Osteoblast (primary cell): ENCODE measurements at regions not wholly inside any gene's neighbourhood (a gene's known extent, or its start where the extent isn't known, plus 50 kb on each side); places are given as distances from the start of the nearest gene placed in this dataset.

Experiments used
- DNase-seq: peaks from one replicate; pipeline ENCODE4 v3.0.0; 2011; ENCODE audit warnings: low spot score, mixed read lengths; ENCODE audit not compliant: insufficient read length; ENCODE audit errors: missing footprints
- H2AFZ ChIP-seq: 2 replicates; pipeline ENCODE4 v1.6.0; 2011; ENCODE audit warnings: mild to moderate bottlenecking, low read length
- H3K27ac ChIP-seq: 2 replicates; pipeline ENCODE4 v1.5.1; 2011; ENCODE audit warnings: mild to moderate bottlenecking, low read depth, low read length, moderate library complexity
- H3K27me3 ChIP-seq: 2 replicates; pipeline ENCODE4 v1.6.0; 2012; ENCODE audit warnings: mild to moderate bottlenecking, control low read depth, inconsistent platforms, low read length, moderate library complexity; ENCODE audit not compliant: insufficient read depth
- H3K36me3 ChIP-seq: 2 replicates; pipeline ENCODE4 v1.5.1; 2011; ENCODE audit warnings: mild to moderate bottlenecking, low read length, control low read depth, moderate library complexity; ENCODE audit not compliant: insufficient read depth
- H3K4me1 ChIP-seq: 2 replicates; pipeline ENCODE4 v1.5.1; 2011; ENCODE audit warnings: mild to moderate bottlenecking, low read length, control low read depth, moderate library complexity; ENCODE audit not compliant: insufficient read depth
- H3K4me2 ChIP-seq: 2 replicates; pipeline ENCODE4 v1.6.0; 2011; ENCODE audit warnings: mild to moderate bottlenecking, low read length; ENCODE audit not compliant: insufficient read depth
- H3K4me3 ChIP-seq: fragments of 200-600 bp; sonication (generic); 3 replicates; pipeline ENCODE4 v1.5.1; 2012; ENCODE audit warnings: mild to moderate bottlenecking, low read length, inconsistent platforms; ENCODE audit not compliant: insufficient read depth
- H3K79me2 ChIP-seq: 2 replicates; pipeline ENCODE4 v1.6.0; 2012; ENCODE audit warnings: mild to moderate bottlenecking, low read length, control low read depth, inconsistent platforms; ENCODE audit not compliant: insufficient read depth
- H3K9me3 ChIP-seq: 2 replicates; pipeline ENCODE4 v1.5.1; 2011; ENCODE audit warnings: low read depth, low read length, control low read depth
- H4K20me1 ChIP-seq: 2 replicates; pipeline ENCODE4 v1.6.0; 2012; ENCODE audit warnings: mild to moderate bottlenecking, low read length, control low read depth; ENCODE audit not compliant: insufficient read depth
- TF ChIP-seq, protein P1 (sequence below): IDR thresholded peaks from 2 replicates; pipeline ENCODE4 v1.5.1; 2011; ENCODE audit warnings: mild to moderate bottlenecking, low read depth, low read length, moderate library complexity; ENCODE audit errors: extremely low read depth

DNA sequence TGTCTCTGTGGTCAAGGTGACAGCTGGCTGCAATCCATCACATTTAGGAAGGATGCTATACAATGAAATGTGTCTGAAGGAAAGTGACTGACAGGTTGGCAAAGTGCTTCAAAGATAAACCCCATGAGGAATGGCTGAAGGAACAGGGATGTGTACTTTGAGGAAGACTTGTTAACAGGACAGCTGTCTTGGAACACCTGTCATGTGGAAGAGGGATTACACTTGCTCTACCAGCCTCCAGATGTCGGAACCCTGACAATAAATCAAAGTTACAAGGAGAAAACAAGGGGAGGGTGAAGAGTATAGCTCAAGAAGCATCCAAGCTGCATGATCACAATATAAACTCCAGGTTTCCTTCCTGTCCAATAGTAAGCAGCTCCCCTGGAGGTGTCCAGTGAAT is 147.8 kb upstream of the TMCC3 start:
- H2AFZ ChIP-seq: no peak overlapping the region
- H3K4me2 ChIP-seq: no peak overlapping the region
- no peaks in the 10 kb centered on the region for H3K4me1 ChIP-seq
- H3K36me3 ChIP-seq: no peaks in the 10 kb centered on the region
- H3K9me3 ChIP-seq: no peaks in the 10 kb centered on the region
- no peaks in the 10 kb centered on the region for H4K20me1 ChIP-seq
- H3K27ac ChIP-seq: no peak overlapping the region
- TF ChIP-seq, protein P1, sequence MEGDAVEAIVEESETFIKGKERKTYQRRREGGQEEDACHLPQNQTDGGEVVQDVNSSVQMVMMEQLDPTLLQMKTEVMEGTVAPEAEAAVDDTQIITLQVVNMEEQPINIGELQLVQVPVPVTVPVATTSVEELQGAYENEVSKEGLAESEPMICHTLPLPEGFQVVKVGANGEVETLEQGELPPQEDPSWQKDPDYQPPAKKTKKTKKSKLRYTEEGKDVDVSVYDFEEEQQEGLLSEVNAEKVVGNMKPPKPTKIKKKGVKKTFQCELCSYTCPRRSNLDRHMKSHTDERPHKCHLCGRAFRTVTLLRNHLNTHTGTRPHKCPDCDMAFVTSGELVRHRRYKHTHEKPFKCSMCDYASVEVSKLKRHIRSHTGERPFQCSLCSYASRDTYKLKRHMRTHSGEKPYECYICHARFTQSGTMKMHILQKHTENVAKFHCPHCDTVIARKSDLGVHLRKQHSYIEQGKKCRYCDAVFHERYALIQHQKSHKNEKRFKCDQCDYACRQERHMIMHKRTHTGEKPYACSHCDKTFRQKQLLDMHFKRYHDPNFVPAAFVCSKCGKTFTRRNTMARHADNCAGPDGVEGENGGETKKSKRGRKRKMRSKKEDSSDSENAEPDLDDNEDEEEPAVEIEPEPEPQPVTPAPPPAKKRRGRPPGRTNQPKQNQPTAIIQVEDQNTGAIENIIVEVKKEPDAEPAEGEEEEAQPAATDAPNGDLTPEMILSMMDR: no peak
- peaks cover 42% of the 10 kb centered on the region for H3K27me3 ChIP-seq
- no peak overlapping the region for H3K4me3 ChIP-seq
- no peak for DNase-seq
- no peaks in the 10 kb centered on the region for H3K79me2 ChIP-seq

DNA sequence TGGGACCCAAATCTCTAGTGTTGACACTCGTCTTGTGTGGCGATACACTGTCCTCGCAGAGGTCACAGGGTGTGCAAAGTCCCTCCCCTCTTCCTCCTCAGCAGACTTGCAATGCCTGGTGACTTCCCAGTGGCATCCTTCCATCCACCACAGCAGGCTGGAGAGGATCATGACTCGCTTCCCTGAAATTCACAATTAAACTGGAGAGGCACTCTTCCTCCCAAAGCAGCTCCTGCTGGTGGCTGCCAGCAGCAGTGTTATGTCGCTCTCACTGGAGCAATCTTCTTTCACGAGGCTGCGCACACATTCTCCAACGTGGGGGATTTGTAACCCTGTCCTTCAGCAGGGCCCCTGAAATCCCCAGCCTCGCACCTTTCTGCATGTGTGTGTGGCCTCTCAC is 145.2 kb upstream of the TMCC3 start:
- TF ChIP-seq, protein P1: peak; percentile 29
- H3K4me2 ChIP-seq: no peak overlapping the region
- H3K4me3 ChIP-seq: no peak overlapping the region
- DNase-seq: peak; percentile 45
- no peak overlapping the region for H2AFZ ChIP-seq
- H3K27me3 ChIP-seq: peaks cover 23% of the 10 kb centered on the region
- H3K36me3 ChIP-seq: no peaks in the 10 kb centered on the region
- no peaks in the 10 kb centered on the region for H3K4me1 ChIP-seq
- H4K20me1 ChIP-seq: no peaks in the 10 kb centered on the region
- H3K27ac ChIP-seq: no peak overlapping the region
- H3K79me2 ChIP-seq: no peaks in the 10 kb centered on the region
- H3K9me3 ChIP-seq: no peaks in the 10 kb centered on the region

DNA sequence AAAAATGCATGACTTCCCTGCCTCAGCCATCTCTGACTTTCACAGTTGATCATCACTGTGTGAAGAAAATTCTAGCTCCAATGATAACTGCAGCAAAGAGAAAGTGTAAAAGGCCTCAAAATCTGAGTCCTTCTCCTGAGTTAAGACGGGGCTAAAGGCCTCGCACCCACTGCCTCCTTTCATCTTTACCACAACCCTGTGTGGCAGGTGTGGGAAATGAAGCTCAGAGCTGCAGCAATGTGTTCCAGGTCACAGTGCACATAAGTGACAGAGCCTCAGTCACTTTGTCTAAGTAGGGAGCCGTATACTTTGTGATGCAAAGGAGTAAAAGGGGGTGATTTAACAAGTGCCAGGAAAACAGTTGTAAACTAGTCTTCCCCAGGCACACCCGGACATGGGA is 144.7 kb upstream of the TMCC3 start:
- TF ChIP-seq, protein P1: no peak
- no peak overlapping the region for H2AFZ ChIP-seq
- H3K27me3 ChIP-seq: peaks cover 21% of the 10 kb centered on the region
- no peaks in the 10 kb centered on the region for H3K9me3 ChIP-seq
- no peak overlapping the region for H3K27ac ChIP-seq
- no peak overlapping the region for H3K4me2 ChIP-seq
- no peaks in the 10 kb centered on the region for H3K4me1 ChIP-seq
- no peaks in the 10 kb centered on the region for H3K36me3 ChIP-seq
- H3K4me3 ChIP-seq: no peak overlapping the region
- DNase-seq: no peak
- no peaks in the 10 kb centered on the region for H3K79me2 ChIP-seq
- no peaks in the 10 kb centered on the region for H4K20me1 ChIP-seq

DNA sequence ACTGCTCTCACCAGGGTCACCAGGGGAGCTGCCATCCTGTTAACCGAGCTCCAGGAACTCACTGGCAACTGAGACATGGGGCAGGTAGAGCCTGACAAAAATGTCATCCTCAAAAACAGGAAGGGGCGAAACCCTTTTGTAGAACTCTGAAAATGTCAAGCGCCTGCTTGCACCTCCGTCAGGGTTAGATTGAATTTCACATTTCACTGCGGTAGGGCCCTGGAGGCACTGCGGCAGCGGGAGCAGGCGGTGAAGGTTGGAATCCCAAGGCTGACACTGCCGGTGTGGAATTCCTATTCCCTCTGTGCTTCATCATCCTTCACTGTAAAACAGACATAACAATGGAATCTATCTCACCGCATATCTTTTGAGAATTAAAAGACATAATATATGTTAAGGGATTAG is 142.8 kb upstream of the TMCC3 start:
- Histone ChIP-seq H3K4me1 (no peaks in the 10 kb centered on the region), H3K36me3 (no peaks in the 10 kb centered on the region), H3K27me3 (peaks cover 17% of the 10 kb centered on the region), H3K9me3 (no peaks in the 10 kb centered on the region), H4K20me1 (no peaks in the 10 kb centered on the region), H3K27ac (no peak overlapping the region), H3K79me2 (no peaks in the 10 kb centered on the region), H3K4me2 (no peak overlapping the region), H2AFZ (no peak overlapping the region), H3K4me3 (no peak overlapping the region)
- TF ChIP-seq, protein P1: no peak
- no peak for DNase-seq
